B cell (primary cell): ENCODE measurements at regions not wholly inside any gene's neighbourhood (a gene's known extent, or its start where the extent isn't known, plus 50 kb on each side); places are given as distances from the start of the nearest gene placed in this dataset.
"Not testable (repeated sequence)": the region's sequence is repeated elsewhere in the genome, so short reads cannot be mapped to it uniquely, and the experiment has no call there.

ENCODE experiments used
- CTCF ChIP-seq: fragments of 200-600 bp; IDR thresholded peaks from one replicate; pipeline ENCODE4 v1.8.0; 2022; ENCODE audit warnings: antibody characterized with exemption, mild to moderate bottlenecking
- EZH2 ChIP-seq: IDR thresholded peaks from 2 replicates; pipeline ENCODE4 v1.6.1; 2012; ENCODE audit warnings: borderline replicate concordance, low read depth, mild to moderate bottlenecking, moderate library complexity, low read length; ENCODE audit not compliant: insufficient read depth, poor library complexity, severe bottlenecking

GRCh38 chr9:94388011-94388406 lies 59.6 kb upstream of the NUTM2F start:
- not testable (repeated sequence) for TF ChIP-seq CTCF, EZH2
